ENCODE measurements at regions not wholly inside any gene's neighbourhood (a gene's known extent, or its start where the extent isn't known, plus 50 kb on each side); places are given as distances from the start of the nearest gene placed in this dataset.

- TF ChIP-seq CTCF (IDR thresholded peaks at IDR 0.05): no peak
- no peak for TF ChIP-seq POLR2A (IDR thresholded peaks at IDR 0.05)
- no peak for TF ChIP-seq POLR2AphosphoS5 (IDR thresholded peaks at IDR 0.05)
Measured at GRCh38 chr15:23758891-23759290, 71.8 kb upstream of the NDN start.

Data from sigmoid colon (tissue), 4 donors.